ENCODE measurements at regions not wholly inside any gene's neighbourhood (a gene's known extent, or its start where the extent isn't known, plus 50 kb on each side); places are given as distances from the start of the nearest gene placed in this dataset.
"Not testable (repeated sequence)": the region's sequence is repeated elsewhere in the genome, so short reads cannot be mapped to it uniquely, and the experiment has no call there.

DNA sequence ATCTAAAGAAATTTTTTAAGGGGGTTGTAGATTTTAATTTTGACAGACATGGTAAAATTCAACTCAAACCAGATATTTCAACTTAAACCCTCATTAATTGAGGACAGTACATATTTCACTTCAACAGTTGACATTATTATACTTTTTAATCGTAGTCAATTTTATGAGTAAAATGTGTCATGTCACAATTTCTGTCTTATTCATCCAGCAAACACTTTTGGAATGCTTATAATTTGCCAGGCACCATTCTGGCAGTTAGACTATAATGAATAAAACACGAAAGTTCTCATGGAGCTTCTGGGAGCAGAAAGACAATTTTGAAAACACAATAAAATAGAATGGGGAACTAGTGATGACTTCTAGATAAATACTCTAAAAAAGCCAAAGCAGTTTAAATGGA, 1094.8 kb downstream of the SUCLG1 start:
- no peak for DNase-seq

DNA sequence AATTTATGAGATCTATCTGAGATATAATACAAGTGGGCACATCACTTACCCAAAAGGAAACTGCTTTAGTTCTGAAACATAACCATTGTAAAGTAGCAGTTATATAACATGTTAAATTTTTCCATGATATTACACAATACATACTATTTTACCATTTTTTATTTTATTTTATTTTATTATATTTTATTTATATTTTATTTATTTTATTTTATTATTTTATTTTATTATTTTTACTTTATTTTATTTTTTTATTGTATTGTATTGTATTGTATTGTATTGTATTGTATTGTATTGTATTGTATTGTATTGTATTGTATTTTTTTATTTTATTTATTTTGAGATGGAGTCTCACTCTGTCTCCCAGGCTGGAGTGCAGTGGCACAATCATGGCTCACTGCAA, 1095.9 kb downstream of the SUCLG1 start:
- DNase-seq = not testable (repeated sequence)

DNA sequence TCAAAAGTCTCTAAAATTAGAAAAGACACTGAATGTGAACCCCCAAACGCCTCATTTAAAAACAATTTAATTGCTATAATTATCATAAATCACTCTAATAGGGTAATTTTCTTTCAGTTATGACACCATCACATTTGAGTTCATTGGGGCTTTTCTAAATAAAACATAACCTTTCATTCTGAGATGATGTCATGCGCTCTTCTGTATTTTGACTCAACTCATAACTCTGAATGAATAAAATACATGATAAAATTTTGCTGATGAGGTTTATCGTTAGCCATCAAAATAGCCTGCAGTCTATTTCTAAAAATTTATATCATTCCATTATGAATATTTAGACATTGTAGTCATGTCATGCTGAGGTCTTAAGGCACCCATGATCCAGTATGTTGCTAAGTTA, 1099.7 kb downstream of the SUCLG1 start:
- no peak for DNase-seq

DNA sequence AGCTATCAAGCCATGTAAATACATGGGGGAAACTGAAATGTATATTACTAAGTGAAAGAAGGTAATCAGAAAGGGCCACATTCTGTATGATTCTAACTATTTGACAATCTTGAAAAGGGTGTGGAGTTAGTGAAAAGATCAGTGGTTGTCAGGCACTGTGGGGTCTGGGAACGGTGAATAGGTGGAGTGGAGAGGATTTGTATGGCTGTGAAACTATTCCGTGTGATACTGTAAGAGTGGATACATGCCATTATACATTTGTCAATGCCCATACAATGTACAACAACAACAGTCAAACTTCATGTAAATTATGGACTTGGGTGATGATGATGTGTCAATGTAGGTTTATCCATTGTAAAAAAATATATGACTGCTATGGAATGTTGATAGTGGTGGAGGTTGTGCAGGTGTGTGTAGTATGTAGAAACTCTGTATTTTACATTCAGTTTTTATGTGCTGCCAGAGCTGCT, 1116.2 kb downstream of the SUCLG1 start:
- DNase-seq = no peak

DNA sequence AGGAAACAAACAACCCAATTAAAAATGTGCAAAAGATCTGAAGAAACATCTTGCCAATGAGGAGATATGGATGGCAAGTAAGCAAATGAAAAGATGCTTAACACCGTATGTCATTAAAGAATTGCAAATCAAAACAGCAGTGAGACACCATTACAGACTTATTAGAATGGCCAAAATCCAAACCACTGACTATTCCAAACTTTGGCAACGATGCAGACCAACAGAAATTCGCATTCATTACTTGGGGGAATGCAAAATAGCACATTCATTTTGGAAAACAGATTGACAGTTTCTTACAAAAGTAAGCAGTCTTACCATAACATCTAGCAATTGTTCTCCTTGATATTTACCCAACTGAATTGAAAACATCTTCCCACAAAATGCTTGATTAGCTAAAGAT, 1118.7 kb downstream of the SUCLG1 start:
- no peak for DNase-seq

DNA sequence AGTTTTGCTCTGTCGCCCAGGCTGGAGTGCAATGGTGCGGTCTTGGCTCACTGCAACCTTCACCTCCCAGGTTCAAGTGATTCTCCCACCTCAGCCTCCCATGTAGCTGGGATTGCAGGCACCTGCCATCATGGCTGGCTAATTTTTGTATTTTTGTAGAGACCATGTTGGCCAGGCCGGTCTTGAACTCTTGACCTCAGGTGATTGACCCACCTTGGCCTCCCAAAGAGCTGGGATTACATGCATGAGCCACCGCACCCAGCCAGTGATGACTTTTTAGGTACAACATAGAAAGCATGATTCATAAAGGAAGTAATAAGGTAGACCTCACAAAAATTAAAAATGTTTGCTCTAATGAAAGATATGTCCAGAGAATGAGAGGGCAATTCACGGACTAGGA, 1119.1 kb downstream of the SUCLG1 start:
- not testable (repeated sequence) for DNase-seq

DNA sequence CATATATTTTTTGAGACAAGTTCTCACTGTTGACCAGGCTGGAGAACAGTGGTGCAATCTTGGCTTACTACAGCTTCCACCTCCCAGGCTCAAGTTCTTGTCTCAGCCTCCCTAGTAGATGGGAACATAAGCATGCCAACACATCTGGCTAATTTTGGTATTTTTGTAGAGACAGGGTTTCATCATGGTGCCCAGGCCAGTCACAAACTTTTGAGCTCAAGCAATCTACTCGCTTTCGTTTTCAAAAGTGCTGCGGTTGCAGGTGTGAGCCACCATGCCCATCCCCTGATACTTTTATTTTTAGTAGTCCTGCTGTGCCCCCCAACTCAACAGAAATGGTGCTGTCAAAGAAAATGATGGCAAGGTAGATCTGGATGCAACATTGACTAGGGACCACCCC, 1127.3 kb downstream of the SUCLG1 start:
- DNase-seq = no peak

DNA sequence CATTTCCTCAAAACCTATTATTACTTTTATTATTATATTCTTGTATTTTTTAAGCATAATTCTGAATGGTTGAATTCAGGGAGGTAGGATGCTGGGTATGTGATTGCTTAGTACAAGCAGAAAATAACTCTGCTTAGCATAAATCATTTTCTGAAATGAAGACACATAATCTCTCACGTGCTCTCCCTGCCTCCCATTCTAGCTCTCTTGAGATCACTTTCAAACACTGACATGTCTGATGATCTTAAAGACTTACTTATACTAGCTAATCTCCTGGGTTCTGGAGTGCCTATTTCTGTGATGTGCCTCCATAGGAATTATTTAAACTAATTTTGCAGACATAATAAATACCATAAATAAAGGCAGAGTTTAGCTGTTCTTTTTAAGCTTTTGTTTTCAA, 1136.0 kb downstream of the SUCLG1 start:
- no peak for DNase-seq

DNA sequence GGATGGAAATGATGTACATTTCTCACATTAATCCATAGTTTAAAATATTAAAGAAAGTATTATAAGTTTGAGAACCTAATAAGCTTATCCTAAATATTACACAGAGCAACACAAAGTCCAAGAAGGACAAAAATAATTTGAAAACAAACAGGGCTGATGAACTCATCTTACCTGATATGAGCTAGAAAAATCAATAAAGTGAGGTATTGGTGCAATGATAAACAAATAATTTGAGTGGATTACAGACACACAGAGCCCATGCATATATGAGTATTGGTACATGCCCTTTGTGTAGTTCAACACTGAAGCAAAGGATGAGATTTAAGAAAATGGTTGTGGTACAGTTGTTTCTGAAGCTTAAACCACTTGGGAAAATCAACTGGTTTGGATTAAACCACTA, 1139.0 kb downstream of the SUCLG1 start:
- no peak for DNase-seq

DNA sequence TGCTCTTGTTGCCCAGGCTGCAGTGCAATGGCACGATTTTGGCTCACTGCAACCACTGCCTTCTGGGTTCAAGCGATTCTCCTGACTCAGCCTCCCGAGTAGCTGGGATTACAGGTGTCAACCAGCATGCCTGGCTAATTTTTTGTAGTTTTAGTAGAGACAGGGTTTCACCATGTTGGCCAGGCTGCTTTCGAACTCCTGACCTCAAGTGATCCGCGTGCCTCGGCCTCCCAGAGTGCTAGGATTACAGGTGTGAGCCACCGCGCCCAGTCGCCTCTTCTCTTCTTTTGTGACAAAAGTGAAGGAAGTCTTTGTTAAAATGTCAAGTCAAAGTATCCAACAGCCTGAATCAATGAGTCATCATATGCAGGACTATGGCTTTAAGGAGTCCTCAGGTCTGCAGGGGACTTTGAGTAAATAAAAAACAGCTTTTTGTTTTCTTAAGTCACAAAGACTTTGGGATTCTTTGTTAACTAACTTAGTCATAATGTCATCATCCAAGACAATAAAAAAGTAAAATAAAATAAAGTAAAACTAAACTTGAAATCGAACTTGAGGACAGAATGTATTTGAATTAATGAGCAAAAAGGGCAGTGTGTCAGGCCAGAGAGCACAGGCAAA, 1153.2 kb downstream of the SUCLG1 start:
- DNase-seq = no peak

DNA sequence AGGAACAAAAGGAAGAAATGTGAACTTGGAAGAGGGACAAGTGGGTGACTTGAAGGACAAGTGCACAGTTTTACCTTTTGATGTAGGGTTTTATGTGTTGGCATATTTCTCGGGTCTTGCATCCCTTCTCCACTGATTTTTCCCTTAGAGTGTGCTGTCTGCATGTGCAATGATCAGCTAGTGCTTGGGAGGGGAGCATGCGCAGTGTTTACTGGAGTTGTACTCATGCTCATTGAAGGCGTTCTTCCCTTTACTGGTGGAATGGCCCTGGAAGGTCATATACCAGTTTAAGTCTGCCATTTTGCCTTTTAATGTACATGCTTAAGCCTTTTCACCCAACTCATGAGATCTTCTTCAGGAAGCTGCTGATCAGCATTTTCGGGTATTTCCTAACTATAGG, 1168.0 kb downstream of the SUCLG1 start:
- DNase-seq = no peak

DNA sequence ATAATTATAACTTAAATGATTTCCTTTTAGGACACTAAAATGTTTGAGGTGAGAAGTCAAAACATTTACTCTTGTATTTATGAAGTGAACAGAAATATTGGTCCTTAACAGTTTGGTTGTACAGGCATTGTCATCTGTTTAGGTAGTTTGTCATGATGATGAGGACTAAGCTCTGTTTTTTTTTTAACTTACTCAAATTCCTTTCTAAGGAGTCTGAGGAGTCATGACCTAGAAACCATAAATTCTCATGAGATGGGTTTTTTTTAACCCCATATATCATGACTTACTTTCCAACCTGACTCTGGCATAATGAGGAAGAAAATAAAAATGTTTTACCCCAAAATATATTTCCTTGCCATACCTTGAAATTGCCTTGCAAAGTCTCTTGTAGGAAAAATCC, 1176.2 kb downstream of the SUCLG1 start:
- DNase-seq = no peak

DNA sequence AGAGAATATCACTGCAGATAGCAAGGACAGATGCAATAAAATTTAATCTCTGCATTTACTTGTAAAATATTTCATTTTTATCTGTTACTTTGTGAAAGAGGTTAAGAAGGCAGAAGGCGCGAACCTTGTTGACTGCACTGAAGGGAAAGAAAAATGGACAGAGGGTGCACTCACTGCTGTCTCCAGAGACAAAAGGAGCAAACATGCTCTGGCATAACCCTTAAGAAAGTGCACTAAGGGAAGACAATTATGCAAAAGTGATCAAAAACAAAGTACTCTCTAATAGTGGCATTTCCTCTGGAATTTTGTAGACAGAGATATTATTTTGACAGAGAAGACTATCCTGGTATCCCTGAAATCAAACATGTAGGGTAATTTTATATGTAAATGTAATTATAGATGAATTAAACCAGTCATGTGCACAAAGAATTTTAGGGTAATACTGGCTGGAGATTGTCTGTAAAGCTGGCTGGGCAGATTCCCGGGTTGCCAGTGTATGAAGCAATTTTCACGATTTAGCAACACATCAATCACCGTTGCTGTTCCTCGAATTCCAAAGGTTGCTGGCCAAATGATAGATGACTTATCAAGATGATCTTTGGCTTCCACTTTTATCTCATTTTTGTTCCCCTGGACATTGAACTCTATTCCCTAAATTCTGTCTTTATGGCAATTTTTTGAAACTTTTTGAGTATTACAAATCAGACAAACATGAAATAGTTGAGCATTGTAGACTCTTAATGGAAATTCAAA, 1176.9 kb downstream of the SUCLG1 start:
- DNase-seq = no peak

DNA sequence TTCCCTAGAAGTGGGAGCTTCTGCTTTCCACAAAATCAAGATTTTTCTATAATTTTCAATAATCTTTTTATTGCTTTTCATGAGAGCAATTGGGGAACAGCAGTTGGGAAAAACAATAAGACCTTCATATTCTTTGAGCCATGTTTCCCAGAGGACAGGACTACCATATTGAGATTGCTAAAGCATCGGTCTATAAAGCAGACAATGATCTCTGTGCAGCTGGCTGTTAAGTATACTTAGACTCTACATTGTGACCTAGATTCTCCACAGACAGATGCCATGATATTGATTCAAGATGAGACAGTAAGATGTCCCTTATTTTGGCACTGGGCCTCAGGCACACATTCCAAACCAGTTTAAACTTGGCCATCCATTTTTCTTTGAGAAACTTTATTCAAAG, 1178.7 kb downstream of the SUCLG1 start:
- no peak for DNase-seq

GRCh38 chr2:83273322-83273721, 1185.8 kb downstream of the SUCLG1 start:
- no peak for DNase-seq

GRCh38 chr2:83261591-83262136, 1197.4 kb downstream of the SUCLG1 start:
- no peak for DNase-seq

GRCh38 chr2:83253848-83254247, 1205.2 kb downstream of the SUCLG1 start:
- DNase-seq = no peak

DNA sequence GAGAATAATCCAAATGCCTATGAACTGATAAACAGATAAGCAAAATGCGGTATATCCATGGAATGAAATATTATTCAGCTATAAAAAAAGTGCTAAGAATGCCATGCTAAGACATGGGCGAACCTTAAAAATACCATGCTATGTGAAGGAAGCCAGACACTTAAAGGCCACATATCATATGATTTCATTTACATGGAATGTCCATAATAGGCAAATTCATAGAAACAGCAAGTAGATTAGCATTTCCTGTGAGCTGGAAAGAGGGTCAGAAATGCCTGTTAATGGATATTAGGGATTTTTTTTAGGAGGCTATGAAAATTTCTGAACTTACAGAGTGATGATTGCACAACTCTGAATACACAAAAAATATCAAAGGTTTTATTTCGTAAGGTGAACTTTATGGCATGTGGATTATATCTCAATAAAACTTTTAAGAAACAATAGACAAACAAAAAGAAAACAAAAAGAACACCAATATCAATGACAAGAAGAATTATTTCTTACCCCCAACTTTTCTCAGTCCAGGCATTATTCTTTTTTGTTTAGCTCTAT, 1207.7 kb downstream of the SUCLG1 start:
- DNase-seq = no peak

GRCh38 chr2:83245806-83246537, 1213.1 kb downstream of the SUCLG1 start:
- DNase-seq = not testable (repeated sequence)

DNA sequence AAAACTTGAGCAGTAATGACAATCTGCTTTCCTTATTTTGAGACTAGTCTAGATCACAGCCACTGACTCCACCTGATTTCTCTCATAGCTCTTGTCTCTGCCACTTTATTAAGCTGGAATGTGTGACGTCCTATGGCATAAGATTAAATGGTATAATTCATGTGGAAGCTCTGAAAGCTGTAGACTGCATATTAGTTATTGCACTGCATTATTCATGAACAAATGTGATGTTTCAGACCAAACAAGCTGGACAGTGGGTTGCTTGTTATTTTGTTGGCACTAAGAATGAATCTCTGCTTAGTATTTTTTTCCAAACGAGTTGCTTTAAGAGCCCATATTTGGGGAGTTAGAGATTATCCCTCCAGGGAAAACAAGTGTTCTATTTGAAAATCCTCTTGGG, 1218.5 kb downstream of the SUCLG1 start:
- no peak for DNase-seq

GRCh38 chr2:83238111-83238510, 1221.0 kb downstream of the SUCLG1 start:
- no peak for DNase-seq

DNA sequence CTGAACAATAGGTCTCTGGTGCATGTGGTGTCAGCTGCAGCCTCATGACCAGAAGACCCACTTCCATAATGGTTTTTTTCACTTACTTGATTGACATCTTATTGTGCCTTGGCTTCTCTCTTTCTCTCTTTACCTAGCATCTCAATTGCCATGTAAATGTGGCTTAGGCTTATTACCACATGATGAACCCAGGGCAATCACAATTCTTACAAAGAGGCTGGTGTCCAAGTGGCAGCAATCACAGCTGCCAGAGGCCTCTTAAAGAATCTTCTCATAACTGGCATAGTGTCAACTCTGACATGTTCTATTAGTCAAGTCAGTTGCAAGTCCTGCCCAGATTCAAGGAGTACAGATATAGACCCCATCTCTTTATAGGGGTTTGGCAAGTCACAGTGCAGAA, 1224.8 kb downstream of the SUCLG1 start:
- DNase-seq = no peak

GRCh38 chr2:83233781-83234180, 1225.3 kb downstream of the SUCLG1 start:
- DNase-seq = no peak

All from left hindlimb (tissue), 1 donor.